Progenitor cell of endocrine pancreas (in vitro differentiated cells): ENCODE measurements at regions not wholly inside any gene's neighbourhood (a gene's known extent, or its start where the extent isn't known, plus 50 kb on each side); places are given as distances from the start of the nearest gene placed in this dataset.

Experiments used
- DNase-seq: peaks from one replicate; pipeline ENCODE4 v3.0.0; 2021; ENCODE audit warnings: low spot score; ENCODE audit not compliant: unreplicated experiment
- H3K27ac Mint-ChIP-seq: 2 replicates; pipeline ENCODE4 v1.8.0; 2021; ENCODE audit warnings: mild to moderate bottlenecking, moderate library complexity, mixed read lengths
- H3K27me3 Mint-ChIP-seq: 2 replicates; pipeline ENCODE4 v1.8.0; 2021; ENCODE audit warnings: mixed read lengths
- H3K36me3 Mint-ChIP-seq: 2 replicates; pipeline ENCODE4 v1.8.0; 2022; ENCODE audit warnings: mixed read lengths; ENCODE audit not compliant: insufficient read depth
- H3K4me1 Mint-ChIP-seq: 2 replicates; pipeline ENCODE4 v1.8.0; 2021; ENCODE audit warnings: low read depth, mixed read lengths
- H3K4me3 Mint-ChIP-seq: 2 replicates; pipeline ENCODE4 v1.8.0; 2021; ENCODE audit warnings: low read depth, mild to moderate bottlenecking, moderate library complexity, mixed read lengths
- H3K9me3 Mint-ChIP-seq: 2 replicates; pipeline ENCODE4 v1.8.0; 2021; ENCODE audit warnings: low read depth, mixed read lengths
- TF ChIP-seq, protein P1 (sequence below): fragments of 200-600 bp; sonication (generic); IDR thresholded peaks from one replicate; pipeline ENCODE4 v1.5.0; 2021; ENCODE audit warnings: antibody characterized with exemption, mild to moderate bottlenecking; ENCODE audit not compliant: unreplicated experiment

DNA sequence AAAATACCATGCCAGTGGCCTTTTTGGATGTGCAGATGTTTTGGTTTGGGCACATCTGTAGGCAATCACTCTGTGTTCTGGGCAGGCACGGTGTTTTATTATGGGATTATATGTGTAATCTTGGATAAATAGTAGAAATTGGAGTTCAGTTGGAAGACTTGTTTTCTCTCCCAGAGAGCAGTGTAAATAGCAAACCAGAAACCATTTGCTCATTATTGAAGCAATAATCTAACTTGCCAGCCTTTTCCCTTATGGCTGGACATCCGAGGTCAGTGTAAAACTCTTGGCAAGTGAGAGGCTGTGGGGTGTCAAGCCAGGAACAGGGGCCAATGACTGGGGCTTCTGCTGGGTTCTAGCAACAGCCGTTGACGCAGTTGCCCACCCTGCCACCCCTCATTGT lies 69.9 kb downstream of the IRX3 start:
- Mint-ChIP-seq H3K27ac (no peak overlapping the region), H3K36me3 (no peaks in the 10 kb centered on the region), H3K27me3 (peaks cover 47% of the 10 kb centered on the region), H3K9me3 (no peaks in the 10 kb centered on the region), H3K4me1 (no peaks in the 10 kb centered on the region), H3K4me3 (no peak overlapping the region)
- DNase-seq = no peak
- TF ChIP-seq, protein P1, sequence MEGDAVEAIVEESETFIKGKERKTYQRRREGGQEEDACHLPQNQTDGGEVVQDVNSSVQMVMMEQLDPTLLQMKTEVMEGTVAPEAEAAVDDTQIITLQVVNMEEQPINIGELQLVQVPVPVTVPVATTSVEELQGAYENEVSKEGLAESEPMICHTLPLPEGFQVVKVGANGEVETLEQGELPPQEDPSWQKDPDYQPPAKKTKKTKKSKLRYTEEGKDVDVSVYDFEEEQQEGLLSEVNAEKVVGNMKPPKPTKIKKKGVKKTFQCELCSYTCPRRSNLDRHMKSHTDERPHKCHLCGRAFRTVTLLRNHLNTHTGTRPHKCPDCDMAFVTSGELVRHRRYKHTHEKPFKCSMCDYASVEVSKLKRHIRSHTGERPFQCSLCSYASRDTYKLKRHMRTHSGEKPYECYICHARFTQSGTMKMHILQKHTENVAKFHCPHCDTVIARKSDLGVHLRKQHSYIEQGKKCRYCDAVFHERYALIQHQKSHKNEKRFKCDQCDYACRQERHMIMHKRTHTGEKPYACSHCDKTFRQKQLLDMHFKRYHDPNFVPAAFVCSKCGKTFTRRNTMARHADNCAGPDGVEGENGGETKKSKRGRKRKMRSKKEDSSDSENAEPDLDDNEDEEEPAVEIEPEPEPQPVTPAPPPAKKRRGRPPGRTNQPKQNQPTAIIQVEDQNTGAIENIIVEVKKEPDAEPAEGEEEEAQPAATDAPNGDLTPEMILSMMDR = no peak

DNA sequence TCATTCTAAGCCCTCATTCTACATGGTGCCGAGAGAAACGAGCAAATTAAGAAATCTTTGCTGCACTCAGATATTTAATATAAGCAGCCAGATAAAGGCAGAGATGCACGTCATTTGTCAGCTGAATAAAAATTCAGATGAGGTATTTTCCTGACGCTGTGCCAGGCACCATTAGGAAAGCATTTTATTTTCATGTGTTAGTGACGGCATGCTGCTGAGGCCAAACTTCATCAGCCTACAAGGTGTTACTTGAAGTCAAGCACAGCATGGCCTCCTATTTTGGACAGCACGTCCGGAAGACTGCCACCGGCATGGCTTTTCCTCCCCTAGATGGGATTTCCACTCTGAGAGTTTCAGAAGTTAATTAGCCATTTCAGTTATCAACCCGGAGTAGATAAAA lies 70.3 kb downstream of the IRX3 start:
- TF ChIP-seq, protein P1 = no peak
- H3K4me1 Mint-ChIP-seq = peaks cover 3% of the 10 kb centered on the region
- H3K9me3 Mint-ChIP-seq = no peaks in the 10 kb centered on the region
- H3K27ac Mint-ChIP-seq = no peak overlapping the region
- no peak for DNase-seq
- no peaks in the 10 kb centered on the region for H3K36me3 Mint-ChIP-seq
- H3K4me3 Mint-ChIP-seq = no peak overlapping the region
- H3K27me3 Mint-ChIP-seq = peaks cover 46% of the 10 kb centered on the region

DNA sequence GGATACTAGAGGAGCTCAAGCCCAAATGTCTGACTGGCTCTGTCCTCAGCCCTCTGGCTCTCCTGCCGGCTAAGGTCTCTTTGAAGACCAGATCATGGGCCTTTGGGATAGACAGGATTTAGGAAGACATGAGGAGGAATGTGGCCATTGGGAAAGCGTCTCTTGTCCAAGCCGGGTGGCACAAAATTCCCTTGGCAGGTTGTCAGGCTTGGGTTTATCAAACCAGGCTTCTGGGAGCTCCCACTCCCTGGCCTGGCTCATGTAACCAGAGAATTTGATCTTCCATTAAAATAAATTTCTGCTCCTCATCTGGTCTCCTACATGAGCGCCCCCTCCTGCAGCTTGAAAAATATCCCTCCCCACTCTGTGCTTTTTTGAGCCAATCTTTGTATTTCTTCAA lies 71.1 kb downstream of the IRX3 start:
- Mint-ChIP-seq H3K27ac (no peak overlapping the region), H3K4me1 (peaks cover 11% of the 10 kb centered on the region), H3K9me3 (no peaks in the 10 kb centered on the region)

DNA sequence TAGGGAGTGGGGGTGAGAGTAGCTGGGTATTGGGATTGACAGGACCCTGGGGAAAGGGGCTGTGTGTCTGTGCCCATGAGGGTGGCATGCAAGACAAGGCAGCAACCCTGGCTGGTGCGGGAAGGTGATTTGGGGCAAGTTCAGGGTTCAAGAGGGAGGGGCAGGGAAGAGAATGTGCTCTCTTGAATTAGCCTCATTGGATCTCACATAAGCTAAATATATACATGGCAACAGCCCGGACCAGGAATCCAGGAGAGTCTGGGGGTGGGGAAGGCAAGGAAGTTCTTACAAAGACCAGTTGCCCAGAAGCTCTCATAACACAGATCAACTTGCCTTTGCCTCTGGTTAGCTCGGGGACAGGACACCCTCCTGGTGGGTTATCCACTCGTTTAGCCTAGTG lies 73.3 kb downstream of the IRX3 start:
- DNase-seq = no peak
- Mint-ChIP-seq H3K27me3 (peaks cover 55% of the 10 kb centered on the region), H3K27ac (no peak overlapping the region), H3K4me1 (peaks cover 13% of the 10 kb centered on the region), H3K36me3 (no peaks in the 10 kb centered on the region), H3K9me3 (no peaks in the 10 kb centered on the region), H3K4me3 (no peak overlapping the region)
- TF ChIP-seq, protein P1 = no peak

More for the DNA sequence above, 71.1 kb downstream of the IRX3 start:
- Mint-ChIP-seq H3K36me3 (no peaks in the 10 kb centered on the region), H3K27me3 (peaks cover 50% of the 10 kb centered on the region), H3K4me3 (no peak overlapping the region)
- TF ChIP-seq, protein P1 = no peak
- no peak for DNase-seq

DNA sequence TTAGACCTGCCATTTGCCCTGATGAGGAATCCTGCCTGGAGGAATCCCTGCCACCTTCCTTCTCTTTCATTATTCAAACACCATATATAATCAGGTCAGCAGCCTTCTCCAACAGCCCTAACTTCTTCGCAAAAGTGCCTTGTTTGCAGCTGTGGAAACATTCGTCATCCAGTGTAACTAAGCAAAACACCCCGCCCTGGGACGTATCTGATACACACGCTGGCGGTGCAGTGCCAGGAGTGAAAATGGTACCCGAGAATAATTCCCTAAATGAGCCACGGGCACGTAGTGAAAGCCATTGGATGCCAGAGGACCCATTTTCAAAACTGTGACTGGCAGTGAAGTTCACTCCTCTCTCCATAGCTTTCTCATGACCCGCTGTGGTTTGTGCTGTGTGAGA lies 73.7 kb downstream of the IRX3 start:
- DNase-seq = no peak
- peaks cover 13% of the 10 kb centered on the region for H3K4me1 Mint-ChIP-seq
- no peaks in the 10 kb centered on the region for H3K9me3 Mint-ChIP-seq
- TF ChIP-seq, protein P1 = no peak
- H3K4me3 Mint-ChIP-seq = no peak overlapping the region
- no peak overlapping the region for H3K27ac Mint-ChIP-seq
- H3K36me3 Mint-ChIP-seq = no peaks in the 10 kb centered on the region
- H3K27me3 Mint-ChIP-seq = peaks cover 58% of the 10 kb centered on the region
